ENCODE measurements at regions not wholly inside any gene's neighbourhood (a gene's known extent, or its start where the extent isn't known, plus 50 kb on each side); places are given as distances from the start of the nearest gene placed in this dataset.

- 94% methylated on average over 19 of the region's 21 CpGs for WGBS
- no peak for DNase-seq (ENCODE audit: low spot score)
- TF ChIP-seq POLR2A (IDR thresholded peaks at IDR 0.05) = no peak
- TF ChIP-seq, protein P1, sequence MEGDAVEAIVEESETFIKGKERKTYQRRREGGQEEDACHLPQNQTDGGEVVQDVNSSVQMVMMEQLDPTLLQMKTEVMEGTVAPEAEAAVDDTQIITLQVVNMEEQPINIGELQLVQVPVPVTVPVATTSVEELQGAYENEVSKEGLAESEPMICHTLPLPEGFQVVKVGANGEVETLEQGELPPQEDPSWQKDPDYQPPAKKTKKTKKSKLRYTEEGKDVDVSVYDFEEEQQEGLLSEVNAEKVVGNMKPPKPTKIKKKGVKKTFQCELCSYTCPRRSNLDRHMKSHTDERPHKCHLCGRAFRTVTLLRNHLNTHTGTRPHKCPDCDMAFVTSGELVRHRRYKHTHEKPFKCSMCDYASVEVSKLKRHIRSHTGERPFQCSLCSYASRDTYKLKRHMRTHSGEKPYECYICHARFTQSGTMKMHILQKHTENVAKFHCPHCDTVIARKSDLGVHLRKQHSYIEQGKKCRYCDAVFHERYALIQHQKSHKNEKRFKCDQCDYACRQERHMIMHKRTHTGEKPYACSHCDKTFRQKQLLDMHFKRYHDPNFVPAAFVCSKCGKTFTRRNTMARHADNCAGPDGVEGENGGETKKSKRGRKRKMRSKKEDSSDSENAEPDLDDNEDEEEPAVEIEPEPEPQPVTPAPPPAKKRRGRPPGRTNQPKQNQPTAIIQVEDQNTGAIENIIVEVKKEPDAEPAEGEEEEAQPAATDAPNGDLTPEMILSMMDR (IDR thresholded peaks at IDR 0.05) = no peak
- no peak for TF ChIP-seq POLR2AphosphoS5 (IDR thresholded peaks at IDR 0.05)
- Histone ChIP-seq H3K4me3 (no peak overlapping the region), H3K36me3 (no peaks in the 10 kb centered on the region), H3K4me1 (replicated peaks) (no peaks in the 10 kb centered on the region), H3K9me3 (no peaks in the 10 kb centered on the region), H3K27me3 (replicated peaks; ENCODE audit: insufficient read depth) (no peaks in the 10 kb centered on the region), H3K27ac (no peak overlapping the region)
- intact Hi-C loops (cut with DNase I) = no loop called here
Observed at GRCh38 chr5:29296548-29296947, 1896.9 kb upstream of the CDH6 start.

DNA sequence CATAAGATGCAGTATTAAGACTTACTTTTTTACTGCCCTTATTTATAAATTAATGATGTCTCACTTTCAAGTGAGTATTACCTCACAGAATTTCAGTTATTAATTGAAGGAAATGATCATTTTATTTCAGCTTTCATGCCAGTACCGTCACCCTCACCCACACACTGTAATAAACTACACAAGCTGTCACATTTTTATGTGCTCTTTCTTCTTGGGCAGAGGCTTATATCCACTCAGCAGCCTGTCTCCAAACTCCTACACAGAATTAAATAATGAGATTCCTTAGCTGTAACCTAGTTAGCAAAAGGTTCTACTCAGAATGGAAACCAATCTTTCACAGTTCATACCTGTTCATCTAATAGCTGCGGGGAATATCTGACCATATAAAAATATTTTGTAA lies 1915.8 kb upstream of the CDH6 start:
- Histone ChIP-seq H3K4me3 (no peak overlapping the region), H3K27me3 (replicated peaks; ENCODE audit: insufficient read depth) (no peaks in the 10 kb centered on the region), H3K27ac (no peak overlapping the region), H3K9me3 (no peaks in the 10 kb centered on the region), H3K36me3 (no peaks in the 10 kb centered on the region), H3K4me1 (replicated peaks) (no peaks in the 10 kb centered on the region)
- DNase-seq (ENCODE audit: low spot score) = no peak
- intact Hi-C loops (cut with DNase I) = no loop called here
- 41% methylated on average over 2 of the region's 2 CpGs for WGBS
- TF ChIP-seq, protein P1 (IDR thresholded peaks at IDR 0.05) = no peak
- TF ChIP-seq POLR2AphosphoS5 (IDR thresholded peaks at IDR 0.05) (no peak), POLR2A (IDR thresholded peaks at IDR 0.05) (no peak)

DNA sequence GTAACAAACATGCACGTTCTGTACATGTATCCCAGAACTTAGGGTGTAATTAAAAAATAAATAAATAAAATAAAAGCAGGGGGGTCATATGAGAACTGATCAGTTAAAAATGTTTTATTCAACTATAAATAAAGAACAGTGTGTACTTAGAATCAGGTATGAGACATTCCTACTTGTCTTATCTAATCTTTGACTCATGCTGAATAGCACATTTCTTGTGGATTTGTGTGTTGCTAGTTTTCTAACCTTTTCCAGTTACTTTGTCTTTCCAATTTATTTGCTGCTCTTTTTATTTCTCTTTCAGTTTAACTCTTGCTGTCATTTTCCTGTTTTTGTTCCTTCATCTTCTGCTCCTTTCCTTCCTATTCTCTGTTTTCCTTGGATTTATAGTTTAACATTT lies 1917.1 kb upstream of the CDH6 start:
- 77% methylated on average over 1 of the region's 1 CpG for WGBS
- DNase-seq (ENCODE audit: low spot score) = no peak
- intact Hi-C loops (cut with DNase I) = no loop called here
- Histone ChIP-seq H3K27me3 (replicated peaks; ENCODE audit: insufficient read depth) (no peaks in the 10 kb centered on the region), H3K27ac (no peak overlapping the region), H3K4me3 (no peak overlapping the region), H3K4me1 (replicated peaks) (no peaks in the 10 kb centered on the region), H3K9me3 (no peaks in the 10 kb centered on the region), H3K36me3 (no peaks in the 10 kb centered on the region)
- TF ChIP-seq POLR2A (IDR thresholded peaks at IDR 0.05) (no peak), POLR2AphosphoS5 (IDR thresholded peaks at IDR 0.05) (no peak)
- TF ChIP-seq, protein P1 (IDR thresholded peaks at IDR 0.05) = no peak

DNA sequence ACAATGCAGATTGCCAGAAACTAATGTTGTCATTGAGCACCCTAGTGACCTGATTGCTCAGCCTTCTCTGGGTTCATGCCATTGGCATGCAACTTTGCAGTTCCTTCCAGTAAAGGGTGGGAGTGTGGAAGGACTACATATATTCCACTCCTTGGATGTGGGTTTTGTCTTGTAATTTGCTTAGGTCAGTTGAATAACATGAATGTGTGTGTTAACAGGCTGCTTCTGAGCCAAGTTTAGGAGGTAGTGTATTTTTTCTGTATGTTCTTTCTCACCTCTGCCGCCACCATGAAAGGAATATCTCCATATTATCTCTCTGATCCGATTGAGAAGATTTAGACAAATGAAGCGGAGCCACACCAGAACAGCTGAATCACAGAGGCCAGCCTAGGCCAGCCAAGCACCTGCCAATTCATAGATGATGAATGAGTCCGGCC lies 1929.6 kb upstream of the CDH6 start:
- Histone ChIP-seq H3K4me1 (replicated peaks) (no peaks in the 10 kb centered on the region), H3K9me3 (no peaks in the 10 kb centered on the region), H3K4me3 (no peak overlapping the region), H3K27me3 (replicated peaks; ENCODE audit: insufficient read depth) (no peaks in the 10 kb centered on the region), H3K36me3 (no peaks in the 10 kb centered on the region), H3K27ac (no peak overlapping the region)
- intact Hi-C loops (cut with DNase I) = no loop called here
- TF ChIP-seq POLR2A (IDR thresholded peaks at IDR 0.05) (no peak), POLR2AphosphoS5 (IDR thresholded peaks at IDR 0.05) (no peak)
- TF ChIP-seq, protein P1 (IDR thresholded peaks at IDR 0.05) = no peak
- WGBS = 89% methylated on average over 4 of the region's 4 CpGs
- no peak for DNase-seq (ENCODE audit: low spot score)

GRCh38 chr5:29262339-29263123 lies 1931.0 kb upstream of the CDH6 start:
- H3K27ac ChIP-seq = no peak overlapping the region
- no peak overlapping the region for H3K4me3 ChIP-seq
- no peak for DNase-seq (ENCODE audit: low spot score)
- no peaks in the 10 kb centered on the region for H3K36me3 ChIP-seq
- WGBS = 80% methylated on average over 3 of the region's 3 CpGs
- H3K27me3 ChIP-seq (replicated peaks; ENCODE audit: insufficient read depth) = no peaks in the 10 kb centered on the region
- intact Hi-C loops (cut with DNase I) = no loop called here
- no peaks in the 10 kb centered on the region for H3K9me3 ChIP-seq
- H3K4me1 ChIP-seq (replicated peaks) = no peaks in the 10 kb centered on the region
- TF ChIP-seq, protein P1 (IDR thresholded peaks at IDR 0.05) = no peak
- TF ChIP-seq POLR2A (IDR thresholded peaks at IDR 0.05) = no peak
- TF ChIP-seq POLR2AphosphoS5 (IDR thresholded peaks at IDR 0.05) = no peak

All from prostate gland (tissue), 2 donors.